ENCODE measurements at regions not wholly inside any gene's neighbourhood (a gene's known extent, or its start where the extent isn't known, plus 50 kb on each side); places are given as distances from the start of the nearest gene placed in this dataset.
"Not testable (repeated sequence)": the region's sequence is repeated elsewhere in the genome, so short reads cannot be mapped to it uniquely, and the experiment has no call there.

DNA sequence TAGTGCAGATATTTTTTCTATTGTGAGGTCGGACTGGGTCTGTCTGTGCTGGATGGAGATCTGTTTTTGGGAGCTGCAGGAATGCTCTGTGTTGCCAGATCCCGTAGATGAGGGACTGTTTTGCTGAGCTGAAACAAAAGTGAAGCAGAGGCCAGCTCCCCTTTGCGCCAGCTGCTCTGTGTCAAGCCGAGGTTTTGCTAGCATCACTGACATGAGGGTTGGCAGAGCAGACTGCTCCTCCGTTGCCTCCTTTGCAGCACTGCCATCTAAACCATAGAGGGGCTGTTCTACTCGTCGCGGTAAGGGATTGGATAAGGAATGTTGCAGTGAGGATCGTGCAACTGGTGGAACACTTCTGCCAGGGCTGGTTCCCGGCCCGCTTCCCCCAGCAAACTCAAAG is 215.9 kb upstream of the CCL2 start:
- not testable (repeated sequence) for TF ChIP-seq CTCF (IDR thresholded peaks at IDR 0.05); EZH2 (IDR thresholded peaks at IDR 0.05; ENCODE audit: borderline replicate concordance, insufficient read depth, low read depth, low read length, poor library complexity, severe bottlenecking)
